ENCODE measurements at regions not wholly inside any gene's neighbourhood (a gene's known extent, or its start where the extent isn't known, plus 50 kb on each side); places are given as distances from the start of the nearest gene placed in this dataset.

DNA sequence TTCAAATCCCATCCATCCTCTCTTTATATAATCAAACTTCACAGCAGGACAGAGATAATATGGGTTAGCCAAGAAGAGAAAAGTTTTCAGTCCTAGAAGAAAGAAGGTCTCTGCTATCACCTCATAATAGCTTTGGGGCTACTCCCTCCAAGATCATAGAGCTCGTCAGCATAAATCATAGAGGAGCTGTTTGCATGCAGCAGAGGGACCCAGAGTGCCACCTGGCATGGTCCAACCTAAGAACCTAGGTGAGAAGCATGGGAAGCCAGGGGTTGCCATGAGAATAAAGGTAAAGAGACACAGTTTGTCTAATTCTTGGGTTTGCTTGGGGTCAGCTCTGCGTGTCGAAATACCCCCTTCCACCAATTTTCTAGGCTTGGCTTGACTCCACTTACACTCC, 87.1 kb upstream of the CYP1B1 start:
- TF ChIP-seq EZH2phosphoT487 (IDR thresholded peaks at IDR 0.05; ENCODE audit: unreplicated experiment), result no peak
- TF ChIP-seq EZH2 (IDR thresholded peaks at IDR 0.05; ENCODE audit: low read depth, unreplicated experiment), result no peak
- 0 out of 4 replicates have a peak, but pooled peaks of 1 of the 2 experiments have one; percentile 9 for TF ChIP-seq CTCF (conservative IDR thresholded peaks at IDR 0.05; ENCODE audit: low read depth in 2 of 2)
- TF ChIP-seq REST (IDR thresholded peaks at IDR 0.05; ENCODE audit: unreplicated experiment), result no peak
- no peak for TF ChIP-seq JUNB (IDR thresholded peaks at IDR 0.05; ENCODE audit: unreplicated experiment)
- no peak for TF ChIP-seq ZNF331 (CRISPR knock-in tag; IDR thresholded peaks at IDR 0.05; ENCODE audit: low read depth)
- no peak for TF ChIP-seq POLR2AphosphoS5 (IDR thresholded peaks at IDR 0.05; ENCODE audit: low read depth)

All from GM23338 (cell line).